NCI-H1105 treated with DMSO at 0.1 percent for 48 hours (cell line): ENCODE measurements at regions not wholly inside any gene's neighbourhood (a gene's known extent, or its start where the extent isn't known, plus 50 kb on each side); places are given as distances from the start of the nearest gene placed in this dataset.
"Not testable (repeated sequence)": the region's sequence is repeated elsewhere in the genome, so short reads cannot be mapped to it uniquely, and the experiment has no call there.

Source experiments
- DNase-seq: peaks from one replicate; lab custom pipeline; 2025; lab: John Stamatoyannopoulos, UW

DNA sequence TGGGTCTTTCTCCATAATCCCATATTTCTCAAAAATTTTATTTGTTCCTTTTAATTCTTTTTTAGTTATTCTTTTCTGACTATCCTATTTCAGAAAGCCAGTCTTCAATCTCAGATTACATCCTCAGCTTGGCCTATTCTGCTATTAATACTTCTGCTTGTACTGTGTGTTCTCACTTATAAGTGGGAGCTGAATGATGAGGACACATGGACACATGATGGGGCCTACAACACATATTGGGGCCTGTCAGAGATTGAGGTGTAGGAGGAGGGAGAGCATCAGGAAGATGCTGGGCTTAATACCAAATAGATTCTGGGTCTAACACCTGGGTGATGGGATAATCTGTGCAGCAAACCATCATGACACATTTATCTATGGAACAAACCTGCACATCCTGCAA, 82.3 kb downstream of the MAGEE1 start:
- no peak for DNase-seq

DNA sequence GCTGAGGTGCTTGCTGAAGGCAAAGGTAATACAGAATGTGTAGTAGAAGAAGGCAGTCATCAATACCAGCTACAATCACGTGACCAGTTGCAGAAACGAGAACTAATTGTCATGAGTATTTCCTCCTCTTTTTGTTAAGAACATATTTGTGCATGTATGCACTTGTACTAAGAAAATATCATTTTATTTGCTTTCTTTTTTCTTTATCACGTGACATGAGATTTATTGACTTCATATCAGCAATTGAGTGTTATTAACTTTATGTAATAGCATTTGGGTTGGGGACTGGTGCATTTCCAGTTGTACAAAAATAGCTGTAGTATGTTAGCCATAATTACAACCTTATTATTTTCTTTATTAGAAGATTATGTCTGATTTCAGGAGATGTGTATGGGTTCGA, 90.0 kb downstream of the MAGEE1 start:
- no peak for DNase-seq

DNA sequence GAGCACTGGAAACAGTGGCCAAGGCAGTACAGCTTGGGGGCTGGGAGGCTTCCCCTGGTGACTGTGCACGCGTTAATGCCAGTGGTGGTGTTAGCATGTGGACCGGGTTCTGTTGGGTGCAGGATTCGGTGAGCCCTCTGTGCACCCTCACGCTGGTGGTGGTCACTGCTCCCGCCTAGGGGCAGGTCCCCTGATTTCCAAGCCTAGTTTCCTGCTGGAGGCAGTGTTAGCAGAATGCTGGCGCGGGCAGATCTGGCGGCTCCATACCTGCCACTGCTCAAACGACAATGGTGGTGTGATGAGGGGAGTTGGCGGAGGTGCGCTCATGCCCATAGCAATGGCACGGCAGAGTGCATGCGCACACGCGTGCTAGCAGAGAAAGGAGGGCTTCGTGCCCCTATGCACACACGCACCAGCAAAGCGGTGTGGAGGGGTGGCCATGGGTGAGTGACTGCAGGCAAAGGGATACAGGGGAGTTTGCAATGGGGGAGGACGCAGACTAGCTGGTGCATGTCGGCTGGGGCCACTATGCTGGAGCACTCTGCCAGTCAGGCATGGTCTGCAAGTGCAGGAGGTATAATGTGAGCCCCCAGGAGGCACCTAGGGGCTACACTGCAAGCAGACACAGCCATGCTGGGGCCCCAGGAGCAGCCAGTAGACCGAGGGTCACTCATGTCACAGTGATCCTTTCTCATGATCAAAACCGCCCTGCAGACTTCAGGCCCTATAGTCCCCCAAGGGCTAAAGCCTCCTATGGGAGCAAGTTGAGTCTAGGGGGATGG, 93.0 kb downstream of the MAGEE1 start:
- no peak for DNase-seq

DNA sequence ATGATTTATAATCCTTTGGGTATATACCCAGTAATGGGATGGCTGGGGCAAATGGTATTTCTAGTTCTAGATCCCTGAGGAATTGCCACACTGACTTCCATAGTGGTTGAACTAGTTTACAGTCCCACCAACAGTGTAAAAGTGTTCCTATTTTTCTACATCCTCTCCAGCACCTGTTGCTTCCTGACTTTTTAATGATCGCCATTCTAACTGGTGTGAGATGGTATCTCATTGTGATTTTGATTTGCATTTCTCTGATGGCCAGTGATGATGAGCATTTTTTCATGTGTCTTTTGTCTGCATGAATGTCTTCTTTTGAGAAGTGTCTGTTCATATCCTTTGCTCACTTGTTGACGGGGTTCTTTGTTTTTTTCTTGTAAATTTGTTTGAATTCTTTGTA, 108.2 kb downstream of the MAGEE1 start:
- DNase-seq = not testable (repeated sequence)

DNA sequence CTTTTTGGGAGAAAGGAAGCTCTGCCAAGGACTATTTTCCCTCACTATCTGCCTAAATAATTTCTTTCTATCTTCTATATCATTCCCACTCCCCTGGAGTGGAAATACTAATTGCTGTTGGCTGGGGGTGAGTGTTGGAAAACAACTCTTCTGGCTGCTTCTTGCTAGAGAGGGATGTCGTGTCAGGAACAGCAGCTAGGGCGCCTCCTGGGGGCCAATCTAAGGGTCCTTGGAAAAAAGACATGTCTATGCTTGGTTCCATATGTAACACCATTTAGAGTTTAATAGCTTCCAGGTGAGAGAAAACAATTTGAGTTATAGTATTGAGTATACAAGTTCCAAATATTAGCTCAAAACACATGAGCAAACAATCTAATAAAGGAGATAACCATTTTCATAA, 111.3 kb downstream of the MAGEE1 start:
- no peak for DNase-seq

DNA sequence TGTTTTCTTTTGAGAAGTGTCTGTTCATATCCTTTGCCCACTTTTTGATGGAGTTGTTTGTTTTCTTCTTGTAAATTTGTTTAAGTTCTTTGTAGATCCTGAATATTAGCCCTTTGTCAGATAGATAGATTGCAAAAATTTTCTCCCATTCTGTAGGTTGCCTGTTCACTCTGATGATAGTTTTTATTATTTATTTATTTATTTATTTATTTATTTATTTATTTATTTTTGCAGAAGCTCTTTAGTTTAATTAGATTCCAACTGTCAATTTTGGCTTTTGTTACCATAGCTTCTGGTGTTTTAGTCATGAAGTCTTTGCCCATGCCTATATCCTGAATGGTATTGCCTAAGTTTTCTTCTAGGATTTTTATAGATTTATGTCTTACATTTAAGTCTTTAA, 115.9 kb downstream of the MAGEE1 start:
- DNase-seq = not testable (repeated sequence)

DNA sequence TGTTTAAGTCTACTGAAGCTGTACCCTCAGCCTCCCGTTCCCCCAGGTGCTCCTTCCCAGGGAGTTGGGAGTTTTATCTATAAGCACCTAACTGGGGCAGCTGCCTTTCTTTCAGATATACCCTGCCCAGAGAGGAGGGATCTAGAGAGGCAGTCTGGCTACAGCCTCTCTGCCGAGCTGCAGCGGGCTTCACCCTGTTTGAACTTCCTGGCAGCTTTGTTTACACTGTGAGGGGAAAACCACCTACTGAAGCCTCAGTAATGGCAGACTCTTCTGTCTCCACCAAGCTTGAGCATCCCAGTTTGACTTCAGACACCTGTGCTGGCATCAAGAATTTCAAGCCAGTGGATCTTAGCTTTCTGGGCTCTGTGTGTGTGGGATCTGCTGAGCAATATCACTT, 122.5 kb downstream of the MAGEE1 start:
- DNase-seq = no peak

DNA sequence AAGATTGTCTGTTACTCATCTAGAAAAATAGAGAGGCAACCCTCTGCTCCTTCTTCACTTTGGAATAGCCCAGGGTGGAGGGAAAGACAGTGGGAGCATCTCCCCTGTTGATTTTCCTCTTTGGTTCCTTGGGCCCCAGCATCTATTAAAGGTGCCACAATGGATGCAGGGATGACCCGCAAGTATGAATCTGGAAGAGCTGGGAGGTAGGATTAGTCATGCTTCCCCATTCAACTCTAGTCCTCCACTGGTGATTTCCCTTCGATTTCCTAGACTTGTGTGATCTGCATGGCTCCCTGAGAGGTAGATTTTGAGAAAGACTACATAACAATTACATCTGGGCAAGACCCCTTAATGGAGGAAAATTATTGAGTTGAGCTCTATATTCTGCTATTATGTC, 127.8 kb downstream of the MAGEE1 start:
- no peak for DNase-seq

DNA sequence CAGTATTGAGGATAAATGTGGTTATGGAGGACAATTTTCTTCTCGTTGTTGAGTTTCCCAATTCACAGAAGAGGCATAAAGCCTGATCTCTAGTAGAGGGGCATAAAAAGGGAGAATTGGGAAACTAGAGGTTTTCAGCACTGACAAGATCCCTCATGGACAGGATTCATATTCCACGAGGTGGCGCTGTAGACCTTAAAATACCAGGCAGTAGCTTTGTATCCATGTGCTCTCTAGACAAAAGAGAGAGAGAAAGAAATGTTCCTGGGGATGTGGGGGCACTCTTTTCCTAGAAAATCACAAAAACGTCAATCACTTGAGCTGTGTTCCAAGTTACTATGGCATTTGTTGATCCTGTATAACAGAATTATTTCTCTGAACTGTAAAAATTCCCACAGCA, 128.3 kb downstream of the MAGEE1 start:
- DNase-seq = peak; percentile 25

DNA sequence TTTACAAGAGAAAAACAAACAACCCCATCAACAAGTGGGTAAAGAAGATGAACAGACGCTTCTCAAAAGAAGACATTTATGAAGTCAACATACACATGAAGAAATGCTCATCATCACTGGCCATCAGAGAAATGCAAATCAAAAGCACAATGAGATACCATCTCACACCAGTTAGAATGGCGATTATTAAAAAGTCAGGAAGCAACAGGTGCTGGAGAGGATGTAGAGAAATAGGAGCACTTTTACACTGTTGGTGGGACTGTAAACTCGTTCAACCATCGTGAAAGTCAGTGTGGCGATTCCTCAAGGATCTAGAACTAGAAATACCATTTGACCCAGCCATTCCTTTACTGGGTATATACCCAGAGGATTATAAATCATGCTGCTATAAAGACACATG, 137.3 kb downstream of the MAGEE1 start:
- not testable (repeated sequence) for DNase-seq

DNA sequence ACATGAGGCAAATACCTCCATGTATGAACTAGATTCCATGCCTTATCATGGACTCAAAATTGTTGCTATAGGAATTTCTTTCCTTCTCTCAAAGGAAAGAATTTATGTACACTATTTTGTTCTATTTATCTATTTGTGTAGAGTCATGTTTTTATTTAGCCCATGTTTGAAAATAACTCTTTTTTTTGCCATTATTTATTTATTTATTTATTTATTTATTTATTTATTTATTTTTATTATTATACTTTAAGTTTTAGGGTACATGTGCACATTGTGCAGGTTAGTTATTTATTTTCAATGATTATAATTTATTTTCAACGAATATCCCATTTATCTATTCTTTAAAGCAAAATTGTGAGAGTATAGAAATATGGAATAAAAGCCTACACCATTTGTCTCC, 177.9 kb downstream of the MAGEE1 start:
- no peak for DNase-seq

DNA sequence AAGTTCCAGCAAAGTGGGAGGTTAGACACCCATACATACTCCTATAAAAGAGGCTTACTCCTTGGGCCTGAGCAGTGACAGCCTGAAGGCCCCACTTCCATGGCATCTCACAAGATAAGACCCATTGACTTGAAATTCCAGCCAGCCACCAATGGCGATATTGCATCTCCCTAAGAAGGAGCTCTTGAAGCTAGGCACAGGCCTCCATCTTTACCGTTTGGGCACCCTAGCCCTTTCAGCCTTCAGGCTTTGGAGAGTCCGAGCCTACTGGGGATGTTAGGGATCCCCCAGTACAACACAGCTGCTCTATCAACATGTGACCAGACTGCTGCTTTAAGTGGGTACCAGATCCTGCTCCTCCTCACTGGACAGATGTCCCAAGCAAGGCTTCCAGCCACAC, 189.5 kb downstream of the MAGEE1 start:
- no peak for DNase-seq

DNA sequence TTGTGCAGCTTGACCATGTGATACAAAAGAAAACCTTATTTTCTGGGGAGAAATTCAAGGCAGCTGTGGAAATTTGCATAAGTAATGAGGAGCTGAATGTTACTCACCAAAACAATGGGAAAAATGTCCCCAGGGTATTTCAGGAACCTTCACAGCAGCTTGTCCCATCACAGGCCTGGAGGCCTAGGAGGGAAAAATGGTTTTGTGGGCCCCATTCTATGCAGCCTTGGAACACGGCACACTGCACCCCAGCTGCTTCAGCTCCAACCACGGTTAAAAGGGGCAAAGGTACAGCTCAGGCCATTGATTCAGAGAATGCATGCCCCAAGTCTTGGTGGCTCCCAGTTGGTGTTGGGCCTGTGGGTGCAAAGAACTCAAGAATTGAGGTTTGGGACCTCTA, 216.1 kb downstream of the MAGEE1 start:
- no peak for DNase-seq

DNA sequence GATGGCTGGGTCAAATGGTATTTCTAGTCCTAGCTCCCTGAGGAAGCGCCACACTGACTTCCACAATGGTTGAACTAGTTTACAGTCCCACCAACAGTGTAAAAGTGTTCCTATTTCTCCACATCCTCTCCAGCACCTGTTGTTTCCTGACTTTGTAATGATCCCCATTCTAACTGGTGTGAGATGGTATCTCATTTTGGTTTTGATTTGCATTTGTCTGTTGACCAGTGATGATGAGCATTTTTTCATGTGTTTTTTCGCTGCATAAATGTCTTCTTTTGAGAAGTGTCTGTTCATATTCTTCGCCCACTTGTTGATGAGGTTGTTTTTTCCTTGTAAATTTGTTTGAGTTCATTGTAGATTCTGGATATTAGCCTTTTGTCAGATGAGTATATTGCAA, 223.9 kb downstream of the MAGEE1 start:
- DNase-seq = not testable (repeated sequence)

DNA sequence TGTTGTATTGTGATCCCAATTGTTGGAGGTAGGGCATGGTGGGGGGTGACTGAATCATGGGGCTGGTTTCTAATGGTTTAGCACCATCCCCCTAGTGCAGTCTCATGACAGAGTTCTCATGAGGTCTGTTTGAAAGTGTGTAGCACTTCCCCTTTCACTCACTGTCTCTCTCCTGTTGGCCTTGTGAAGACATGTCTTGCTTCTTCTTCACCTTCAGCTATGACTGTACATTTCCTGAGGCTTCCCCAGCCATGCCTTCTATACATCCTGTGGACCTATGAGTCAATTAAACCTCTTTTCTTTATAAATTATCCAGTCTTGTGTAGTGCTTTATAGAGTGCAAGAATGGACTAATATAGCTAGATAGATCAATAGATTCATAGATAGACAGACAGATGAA, 230.0 kb downstream of the MAGEE1 start:
- DNase-seq = no peak
